ENCODE measurements at regions not wholly inside any gene's neighbourhood (a gene's known extent, or its start where the extent isn't known, plus 50 kb on each side); places are given as distances from the start of the nearest gene placed in this dataset.

DNA sequence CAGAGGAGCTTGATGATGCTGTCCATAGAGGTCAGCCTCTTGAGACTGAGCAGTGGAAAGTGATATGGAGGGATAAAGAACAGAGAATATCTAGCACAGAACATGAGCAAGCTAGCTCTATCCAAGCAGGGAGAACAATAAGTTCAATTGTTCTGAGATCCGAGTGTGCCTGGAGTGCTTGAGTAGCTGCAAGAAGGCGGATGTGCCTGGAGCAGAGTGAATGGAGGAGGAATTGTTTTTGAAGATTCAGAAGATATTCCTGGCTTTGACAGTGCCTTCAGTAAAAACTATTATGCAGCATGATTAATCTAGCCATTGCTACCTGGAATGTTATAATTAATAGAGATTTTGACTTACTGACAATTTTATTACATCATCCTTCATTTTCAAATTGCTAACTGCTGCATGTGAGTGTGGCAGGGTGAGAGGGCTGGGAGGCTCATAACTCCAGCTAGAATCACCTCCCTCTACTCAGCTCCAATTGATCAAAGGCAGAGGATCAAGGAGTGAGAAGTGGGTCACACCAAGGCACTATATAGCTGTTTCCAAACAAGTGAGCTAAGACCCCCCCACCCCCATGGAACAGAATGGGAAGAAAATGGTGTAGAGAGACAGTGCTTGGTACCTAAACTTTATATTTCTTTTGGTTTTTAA is 302.8 kb downstream of the ADRA2A start:
- FAIRE-seq (no peak), DNase-seq (no peak)
- peaks cover 0 to 5% (median 0%) of the 10 kb centered on the region in 3 donors for H3K27me3 ChIP-seq (ENCODE audit: control insufficient read depth in 3 of 3, insufficient read depth in 3 of 3, low read length in 3 of 3)
- H3K4me1 ChIP-seq (ENCODE audit: control insufficient read depth in 3 of 3, insufficient read depth in 2 of 3, low read depth in 1 of 3, low read length in 2 of 3) = no peaks in the 10 kb centered on the region
- no peak overlapping the region for H3K27ac ChIP-seq (ENCODE audit: low read depth in 1 of 3, low read length in 2 of 3)
- 61 to 75% (median 73%) methylated on average over 2 of the region's 2 CpGs for WGBS, 3 donors
- H3K9me3 ChIP-seq (ENCODE audit: control insufficient read depth in 2 of 2, insufficient read depth in 1 of 2, low read depth in 1 of 2, low read length in 1 of 2) = peaks cover 0 to 5% of the 10 kb centered on the region in 2 donors
- no peaks in the 10 kb centered on the region for H3K36me3 ChIP-seq (ENCODE audit: control insufficient read depth in 3 of 3, insufficient read depth in 2 of 3, low read depth in 1 of 3, low read length in 3 of 3)
- no peak overlapping the region for H3K4me3 ChIP-seq (ENCODE audit: low read depth in 1 of 3, low read length in 3 of 3)

DNA sequence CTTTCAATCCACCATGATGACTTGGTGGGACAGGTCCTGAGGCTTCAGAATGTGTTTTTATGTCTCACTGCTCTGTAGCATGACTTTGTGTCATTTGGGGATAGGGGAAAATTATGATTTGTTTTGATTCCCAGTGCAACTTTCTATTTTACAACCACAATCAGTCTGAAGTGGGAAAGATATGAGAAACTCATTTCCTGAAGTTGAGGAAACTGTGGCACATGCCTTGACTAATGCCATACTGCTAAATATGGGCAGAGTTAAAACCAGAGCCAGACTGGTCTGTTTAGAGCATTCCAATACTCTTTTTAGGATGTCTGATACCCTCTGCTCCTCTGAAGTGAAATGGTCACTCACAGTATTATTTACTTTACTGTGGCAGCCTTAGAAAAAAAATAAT is 307.7 kb downstream of the ADRA2A start:
- H3K27me3 ChIP-seq (ENCODE audit: control insufficient read depth in 3 of 3, insufficient read depth in 3 of 3, low read length in 3 of 3) = no peaks in the 10 kb centered on the region
- DNase-seq (no peak), FAIRE-seq (no peak)
- H3K9me3 ChIP-seq (ENCODE audit: control insufficient read depth in 2 of 2, insufficient read depth in 1 of 2, low read depth in 1 of 2, low read length in 1 of 2) = peaks cover 0 to 5% of the 10 kb centered on the region in 2 donors
- H3K36me3 ChIP-seq (ENCODE audit: control insufficient read depth in 3 of 3, insufficient read depth in 2 of 3, low read depth in 1 of 3, low read length in 3 of 3) = no peaks in the 10 kb centered on the region
- H3K4me1 ChIP-seq (ENCODE audit: control insufficient read depth in 3 of 3, insufficient read depth in 2 of 3, low read depth in 1 of 3, low read length in 2 of 3) = no peaks in the 10 kb centered on the region
- no peak overlapping the region for H3K4me3 ChIP-seq (ENCODE audit: low read depth in 1 of 3, low read length in 3 of 3)
- H3K27ac ChIP-seq (ENCODE audit: low read depth in 1 of 3, low read length in 2 of 3) = no peak overlapping the region

DNA sequence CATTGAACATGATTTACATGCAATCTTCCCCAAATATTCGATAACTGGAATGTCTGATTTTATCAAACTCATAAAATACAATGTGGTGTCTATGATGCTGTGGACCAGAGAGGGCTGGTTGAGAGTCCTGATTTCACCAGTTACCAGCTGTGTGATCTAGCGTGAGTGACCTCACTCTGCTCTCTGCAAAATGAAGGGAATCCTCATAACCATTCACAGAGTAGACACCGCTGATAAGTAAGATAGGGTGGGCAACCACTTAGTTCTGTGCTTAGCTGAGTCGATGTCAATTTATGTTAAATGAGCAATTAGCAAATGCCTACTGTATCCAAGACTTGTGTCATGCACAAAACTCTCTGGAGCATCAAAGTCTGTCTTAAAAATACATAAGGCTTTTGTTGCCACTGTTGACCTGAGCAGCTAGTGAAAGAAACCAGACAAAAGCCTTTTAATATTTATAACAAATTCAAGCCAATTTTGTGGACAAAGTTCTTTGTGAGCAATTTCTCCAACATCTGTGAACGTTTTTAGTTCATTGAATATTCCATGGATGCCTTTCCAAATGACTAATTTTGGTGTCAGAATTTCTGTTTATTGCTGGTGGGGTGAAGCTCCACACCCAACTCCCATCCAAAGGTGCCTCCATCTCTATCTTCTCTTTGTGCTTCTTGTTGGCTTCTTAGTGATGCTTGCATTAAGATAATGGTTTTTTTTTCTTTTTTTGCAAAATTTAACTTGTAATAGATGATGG is 314.2 kb downstream of the ADRA2A start:
- 68 to 78% (median 74%) methylated on average over 5 of the region's 5 CpGs for WGBS, 3 donors
- H3K27me3 ChIP-seq (ENCODE audit: control insufficient read depth in 3 of 3, insufficient read depth in 3 of 3, low read length in 3 of 3) = no peaks in the 10 kb centered on the region

GRCh38 chr10:111392159-111392558 is 315.3 kb downstream of the ADRA2A start:
- DNase-seq (no peak), FAIRE-seq (no peak)
- Histone ChIP-seq H3K36me3 (ENCODE audit: control insufficient read depth in 3 of 3, insufficient read depth in 2 of 3, low read depth in 1 of 3, low read length in 3 of 3) (no peaks in the 10 kb centered on the region), H3K9me3 (ENCODE audit: control insufficient read depth in 2 of 2, insufficient read depth in 1 of 2, low read depth in 1 of 2, low read length in 1 of 2) (no peaks in the 10 kb centered on the region), H3K4me3 (ENCODE audit: low read depth in 1 of 3, low read length in 3 of 3) (no peak overlapping the region), H3K27me3 (ENCODE audit: control insufficient read depth in 3 of 3, insufficient read depth in 3 of 3, low read length in 3 of 3) (no peaks in the 10 kb centered on the region), H3K27ac (ENCODE audit: low read depth in 1 of 3, low read length in 2 of 3) (no peak overlapping the region), H3K4me1 (ENCODE audit: control insufficient read depth in 3 of 3, insufficient read depth in 2 of 3, low read depth in 1 of 3, low read length in 2 of 3) (no peaks in the 10 kb centered on the region)
- WGBS, 3 donors = 27 to 54% (median 42%) methylated on average over 2 of the region's 2 CpGs

More for the DNA sequence above, 314.2 kb downstream of the ADRA2A start:
- no peak overlapping the region for H3K4me3 ChIP-seq (ENCODE audit: low read depth in 1 of 3, low read length in 3 of 3)
- no peaks in the 10 kb centered on the region for H3K4me1 ChIP-seq (ENCODE audit: control insufficient read depth in 3 of 3, insufficient read depth in 2 of 3, low read depth in 1 of 3, low read length in 2 of 3)
- no peaks in the 10 kb centered on the region for H3K9me3 ChIP-seq (ENCODE audit: control insufficient read depth in 2 of 2, insufficient read depth in 1 of 2, low read depth in 1 of 2, low read length in 1 of 2)
- FAIRE-seq (no peak), DNase-seq (no peak)
- no peak overlapping the region for H3K27ac ChIP-seq (ENCODE audit: low read depth in 1 of 3, low read length in 2 of 3)
- no peaks in the 10 kb centered on the region for H3K36me3 ChIP-seq (ENCODE audit: control insufficient read depth in 3 of 3, insufficient read depth in 2 of 3, low read depth in 1 of 3, low read length in 3 of 3)

DNA sequence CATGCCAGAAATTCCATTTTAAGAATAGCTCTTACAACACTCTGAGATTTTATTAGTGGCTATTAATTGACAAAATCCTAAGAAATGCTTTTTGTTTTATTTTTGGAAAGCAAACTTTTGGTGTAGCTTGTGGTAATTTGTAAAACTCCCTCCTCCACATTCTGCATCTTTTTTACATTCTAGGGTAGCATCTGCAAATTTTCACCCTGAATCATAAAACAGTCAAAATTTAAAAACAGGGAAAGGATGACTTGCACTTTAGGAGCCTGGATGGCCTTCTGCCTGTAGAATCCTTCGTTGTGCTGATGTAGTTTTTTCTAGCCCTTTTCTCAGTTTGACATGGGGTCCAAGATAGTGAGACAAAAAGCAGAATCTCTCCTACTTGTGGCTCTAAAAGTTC is 316.1 kb downstream of the ADRA2A start:
- Histone ChIP-seq H3K4me3 (ENCODE audit: low read depth in 1 of 3, low read length in 3 of 3) (no peak overlapping the region), H3K4me1 (ENCODE audit: control insufficient read depth in 3 of 3, insufficient read depth in 2 of 3, low read depth in 1 of 3, low read length in 2 of 3) (no peaks in the 10 kb centered on the region), H3K27ac (ENCODE audit: low read depth in 1 of 3, low read length in 2 of 3) (no peak overlapping the region), H3K27me3 (ENCODE audit: control insufficient read depth in 3 of 3, insufficient read depth in 3 of 3, low read length in 3 of 3) (no peaks in the 10 kb centered on the region), H3K9me3 (ENCODE audit: control insufficient read depth in 2 of 2, insufficient read depth in 1 of 2, low read depth in 1 of 2, low read length in 1 of 2) (no peaks in the 10 kb centered on the region), H3K36me3 (ENCODE audit: control insufficient read depth in 3 of 3, insufficient read depth in 2 of 3, low read depth in 1 of 3, low read length in 3 of 3) (no peaks in the 10 kb centered on the region)
- no peak for FAIRE-seq
- WGBS, 3 donors = 4 to 16% (median 13%) methylated on average over 1 of the region's 1 CpG
- no peak for DNase-seq

GRCh38 chr10:111410740-111411139 is 333.9 kb downstream of the ADRA2A start:
- Histone ChIP-seq H3K4me1 (ENCODE audit: control insufficient read depth in 3 of 3, insufficient read depth in 2 of 3, low read depth in 1 of 3, low read length in 2 of 3) (no peaks in the 10 kb centered on the region), H3K27ac (ENCODE audit: low read depth in 1 of 3, low read length in 2 of 3) (no peak overlapping the region), H3K36me3 (ENCODE audit: control insufficient read depth in 3 of 3, insufficient read depth in 2 of 3, low read depth in 1 of 3, low read length in 3 of 3) (no peaks in the 10 kb centered on the region), H3K9me3 (ENCODE audit: control insufficient read depth in 2 of 2, insufficient read depth in 1 of 2, low read depth in 1 of 2, low read length in 1 of 2) (no peaks in the 10 kb centered on the region), H3K27me3 (ENCODE audit: control insufficient read depth in 3 of 3, insufficient read depth in 3 of 3, low read length in 3 of 3) (no peaks in the 10 kb centered on the region), H3K4me3 (ENCODE audit: low read depth in 1 of 3, low read length in 3 of 3) (no peak overlapping the region)
- DNase-seq (no peak), FAIRE-seq (no peak)
- 71 to 86% (median 78%) methylated on average over 3 of the region's 3 CpGs for WGBS, 3 donors

DNA sequence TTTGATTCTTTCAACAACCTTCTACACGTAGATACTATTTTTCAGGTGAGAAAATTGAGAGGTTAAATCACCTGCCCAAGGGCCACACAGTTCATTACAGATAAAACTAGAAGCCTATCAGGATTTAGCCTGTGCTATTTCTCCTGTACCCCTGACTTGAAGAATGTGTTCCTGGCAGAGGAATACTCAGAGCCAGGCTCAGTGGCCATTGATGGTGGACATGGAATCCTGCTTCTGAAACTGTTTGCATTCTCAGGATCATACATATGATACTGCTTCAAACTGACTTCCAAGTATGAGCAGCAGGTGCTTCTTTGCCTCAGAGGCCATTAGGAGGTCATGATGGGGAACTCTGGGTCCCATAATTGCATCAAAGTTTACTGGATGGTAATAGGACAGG is 348.6 kb downstream of the ADRA2A start:
- Histone ChIP-seq H3K9me3 (ENCODE audit: control insufficient read depth in 2 of 2, insufficient read depth in 1 of 2, low read depth in 1 of 2, low read length in 1 of 2) (no peaks in the 10 kb centered on the region), H3K27me3 (ENCODE audit: control insufficient read depth in 3 of 3, insufficient read depth in 3 of 3, low read length in 3 of 3) (no peaks in the 10 kb centered on the region), H3K27ac (ENCODE audit: low read depth in 1 of 3, low read length in 2 of 3) (no peak overlapping the region), H3K4me1 (ENCODE audit: control insufficient read depth in 3 of 3, insufficient read depth in 2 of 3, low read depth in 1 of 3, low read length in 2 of 3) (no peaks in the 10 kb centered on the region), H3K4me3 (ENCODE audit: low read depth in 1 of 3, low read length in 3 of 3) (no peak overlapping the region), H3K36me3 (ENCODE audit: control insufficient read depth in 3 of 3, insufficient read depth in 2 of 3, low read depth in 1 of 3, low read length in 3 of 3) (no peaks in the 10 kb centered on the region)
- no peak for DNase-seq
- FAIRE-seq = no peak
- WGBS, 3 donors = 68 to 78% (median 74%) methylated on average over 1 of the region's 1 CpG

- no peaks in the 10 kb centered on the region for H3K4me1 ChIP-seq (ENCODE audit: control insufficient read depth in 3 of 3, insufficient read depth in 2 of 3, low read depth in 1 of 3, low read length in 2 of 3)
- WGBS, 3 donors = 88 to 89% (median 89%) methylated on average over 3 of the region's 3 CpGs
- H3K27ac ChIP-seq (ENCODE audit: low read depth in 1 of 3, low read length in 2 of 3) = no peak overlapping the region
- H3K9me3 ChIP-seq (ENCODE audit: control insufficient read depth in 2 of 2, insufficient read depth in 1 of 2, low read depth in 1 of 2, low read length in 1 of 2) = no peaks in the 10 kb centered on the region
- H3K4me3 ChIP-seq (ENCODE audit: low read depth in 1 of 3, low read length in 3 of 3) = no peak overlapping the region
- H3K27me3 ChIP-seq (ENCODE audit: control insufficient read depth in 3 of 3, insufficient read depth in 3 of 3, low read length in 3 of 3) = no peaks in the 10 kb centered on the region
- FAIRE-seq = no peak
- no peaks in the 10 kb centered on the region for H3K36me3 ChIP-seq (ENCODE audit: control insufficient read depth in 3 of 3, insufficient read depth in 2 of 3, low read depth in 1 of 3, low read length in 3 of 3)
- DNase-seq = no peak
Measured at GRCh38 chr10:111429288-111430028, 352.6 kb downstream of the ADRA2A start.

All from small intestine (tissue), 7 donors.